Right lobe of liver (tissue), 6 donors: ENCODE measurements at regions not wholly inside any gene's neighbourhood (a gene's known extent, or its start where the extent isn't known, plus 50 kb on each side); places are given as distances from the start of the nearest gene placed in this dataset.
A peak's percentile ranks its signal among the peaks of the same experiment; 100 is the strongest.

ENCODE experiments used
- ATAC-seq, 4 donors: fragments of 200-7000 bp; cut with Tn5 transposase; one replicate each; pipeline ENCODE4 v1.9.1; 2020; ENCODE audit warnings: mild to moderate bottlenecking in 4 of 4, moderate library complexity in 4 of 4
- DNase-seq, 3 donors: peaks; one replicate each; pipeline ENCODE4 v3.0.0-alpha.2; 2020
- H3K27ac ChIP-seq, 3 donors: fragments of 200-600 bp; one replicate each; pipeline ENCODE4 v1.8.0; 2022
- H3K27me3 ChIP-seq, 2 donors: fragments of 200-600 bp; one replicate each; pipeline ENCODE4 v1.8.0; 2022
- H3K36me3 ChIP-seq, 4 donors: fragments of 200-600 bp; sonication (generic) in 1 of 4; one replicate each; pipeline versions ENCODE4 v1.5.1 to v1.8.0; 2017 to 2022; ENCODE audit warnings: control low read depth in 1 of 4
- H3K4me1 ChIP-seq, 4 donors: fragments of 200-600 bp; sonication (generic) in 1 of 4; one replicate each; pipeline versions ENCODE4 v1.5.1 to v1.8.0; 2017 to 2022; ENCODE audit warnings: control low read depth in 1 of 4
- H3K4me3 ChIP-seq, 3 donors: fragments of 200-600 bp; one replicate each; pipeline ENCODE4 v1.8.0; 2022
- H3K9me3 ChIP-seq, 4 donors: fragments of 200-600 bp; sonication (generic) in 1 of 4; one replicate each; pipeline versions ENCODE4 v1.5.1 to v1.8.0; 2017 to 2022; ENCODE audit warnings: control low read depth in 1 of 4
- POLR2A ChIP-seq: fragments of 450-650 bp; IDR thresholded peaks from one replicate; pipeline ENCODE4 v1.6.1; 2017; ENCODE audit warnings: antibody characterized with exemption, mild to moderate bottlenecking
- WGBS: methylation state at CpG from one replicate; pipeline ENCODE4 v1.1.6; 2018; ENCODE audit warnings: low coverage, low lambda C conversion rate; ENCODE audit not compliant: insufficient coverage; ENCODE audit errors: missing lambda C conversion rate; 5-methylcytosine and 5-hydroxymethylcytosine counted together
- intact Hi-C, 2 donors: fragments of 100-400 bp; cut with DNase I; formaldehyde crosslinking; loops; one replicate each; pipeline versions ENCODE4 v1.11.2 to v1.14.1; 2022
- TF ChIP-seq, protein P1 (sequence below), 4 donors: fragments of 200-600 bp in 3 of 4; fragments of 450-650 bp in 1 of 4; IDR thresholded peaks; one replicate each; pipeline versions ENCODE4 v1.5.1 to v1.8.0; 2016 to 2022; ENCODE audit warnings: antibody characterized with exemption in 4 of 4, mild to moderate bottlenecking in 2 of 4
- donor health status: DM: no; HTN: yes; CAD: no.
- donor health status: DM: no; HTN: no; CAD: no.
- donor health status: DM: no; HTN: no; CAD: no.
- donor health status: DM: no; HTN: yes; CAD: no.
- donor health status: DM: no; HTN: yes; CAD: no.

DNA sequence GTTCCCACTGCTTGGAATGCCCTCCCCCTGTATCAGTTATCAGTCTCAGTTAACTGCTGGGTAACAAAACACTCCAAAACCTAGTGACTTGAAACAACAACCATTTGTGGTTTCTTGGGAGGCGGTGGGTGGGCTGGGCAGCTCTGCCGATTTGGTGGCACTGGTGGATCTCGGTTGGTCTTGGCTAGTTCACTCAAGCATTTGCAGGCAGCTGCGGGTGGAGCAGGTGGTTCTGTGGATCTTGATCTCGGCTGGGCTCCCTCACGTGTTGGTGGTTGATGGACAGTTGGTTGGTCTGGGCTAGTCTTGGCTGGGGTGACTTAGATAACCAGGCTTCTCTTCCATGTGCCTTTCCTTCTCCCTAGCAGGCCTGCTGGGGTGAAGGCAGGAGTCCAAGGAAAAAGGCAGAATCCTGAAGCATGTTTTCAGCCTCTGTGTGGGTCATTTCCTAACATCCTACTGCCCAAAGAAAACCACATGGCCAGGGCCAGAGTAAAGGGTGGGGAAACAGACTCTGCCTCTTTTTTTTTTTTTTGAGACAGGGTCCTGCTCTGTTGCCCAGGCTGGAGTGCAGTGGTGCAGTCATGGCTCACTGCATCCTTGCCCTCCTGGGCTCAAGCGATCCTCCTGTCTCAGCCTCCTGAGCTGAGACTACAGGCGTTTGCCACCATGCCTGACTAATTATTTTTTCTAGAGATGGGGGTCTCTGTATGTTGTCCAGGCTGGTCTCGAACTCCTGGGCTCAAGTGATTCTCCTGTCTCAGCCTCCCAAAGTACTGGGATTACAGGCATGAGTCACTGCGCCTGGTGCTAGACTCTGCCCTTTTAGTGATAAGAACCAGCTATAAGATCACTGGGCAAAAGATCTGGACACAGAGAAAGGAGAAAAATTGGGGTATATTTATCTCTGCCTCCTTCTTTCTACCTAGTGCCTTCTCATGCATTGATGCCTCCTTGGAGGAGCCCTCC is 183.7 kb downstream of the RGS3 start:
- no peak for TF ChIP-seq POLR2A
- TF ChIP-seq, protein P1, sequence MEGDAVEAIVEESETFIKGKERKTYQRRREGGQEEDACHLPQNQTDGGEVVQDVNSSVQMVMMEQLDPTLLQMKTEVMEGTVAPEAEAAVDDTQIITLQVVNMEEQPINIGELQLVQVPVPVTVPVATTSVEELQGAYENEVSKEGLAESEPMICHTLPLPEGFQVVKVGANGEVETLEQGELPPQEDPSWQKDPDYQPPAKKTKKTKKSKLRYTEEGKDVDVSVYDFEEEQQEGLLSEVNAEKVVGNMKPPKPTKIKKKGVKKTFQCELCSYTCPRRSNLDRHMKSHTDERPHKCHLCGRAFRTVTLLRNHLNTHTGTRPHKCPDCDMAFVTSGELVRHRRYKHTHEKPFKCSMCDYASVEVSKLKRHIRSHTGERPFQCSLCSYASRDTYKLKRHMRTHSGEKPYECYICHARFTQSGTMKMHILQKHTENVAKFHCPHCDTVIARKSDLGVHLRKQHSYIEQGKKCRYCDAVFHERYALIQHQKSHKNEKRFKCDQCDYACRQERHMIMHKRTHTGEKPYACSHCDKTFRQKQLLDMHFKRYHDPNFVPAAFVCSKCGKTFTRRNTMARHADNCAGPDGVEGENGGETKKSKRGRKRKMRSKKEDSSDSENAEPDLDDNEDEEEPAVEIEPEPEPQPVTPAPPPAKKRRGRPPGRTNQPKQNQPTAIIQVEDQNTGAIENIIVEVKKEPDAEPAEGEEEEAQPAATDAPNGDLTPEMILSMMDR (IDR thresholded peaks at IDR 0.05) = no peak
- no peaks in the 10 kb centered on the region for H3K36me3 ChIP-seq
- H3K4me1 ChIP-seq = peaks cover 0 to 6% (median 3%) of the 10 kb centered on the region in 4 donors
- no peak overlapping the region for H3K27ac ChIP-seq
- no peaks in the 10 kb centered on the region for H3K9me3 ChIP-seq
- DNase-seq (peak in 1 of 3 donors; percentile 13), ATAC-seq (no peak)
- H3K27me3 ChIP-seq = no peaks in the 10 kb centered on the region
- no peak overlapping the region for H3K4me3 ChIP-seq
- WGBS = 83% methylated on average over 5 of the region's 10 CpGs
- intact Hi-C loops = no loop called here

DNA sequence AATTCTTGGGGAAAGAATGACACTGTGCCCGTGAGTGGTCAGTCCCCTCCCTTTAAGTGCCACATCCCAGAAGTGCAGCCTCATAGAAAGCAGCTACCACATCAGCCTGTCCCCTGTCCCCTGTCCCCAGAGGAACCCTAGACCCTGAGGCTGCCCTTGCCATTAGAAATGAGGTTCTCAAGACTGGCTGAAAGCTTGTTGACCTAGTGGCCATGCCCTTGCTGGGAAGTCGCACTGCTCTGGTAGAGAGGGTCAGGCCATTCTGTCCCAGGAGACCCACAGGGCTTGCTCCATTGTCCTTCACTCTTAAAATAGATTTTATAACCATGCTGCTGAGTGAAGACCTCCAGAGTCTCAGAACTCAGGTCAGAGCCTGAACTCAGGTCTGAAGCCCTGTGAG is 184.5 kb downstream of the RGS3 start:
- H3K4me3 ChIP-seq = no peak overlapping the region
- DNase-seq (no peak), ATAC-seq (no peak)
- H3K4me1 ChIP-seq = peaks cover 0 to 13% (median 5%) of the 10 kb centered on the region in 4 donors
- WGBS = 100% methylated on average over 1 of the region's 2 CpGs
- no peak for TF ChIP-seq POLR2A
- TF ChIP-seq, protein P1 (IDR thresholded peaks at IDR 0.05) = no peak
- H3K27ac ChIP-seq = no peak overlapping the region
- intact Hi-C loops = no loop called here
- no peaks in the 10 kb centered on the region for H3K27me3 ChIP-seq
- H3K36me3 ChIP-seq = no peaks in the 10 kb centered on the region
- H3K9me3 ChIP-seq = no peaks in the 10 kb centered on the region

DNA sequence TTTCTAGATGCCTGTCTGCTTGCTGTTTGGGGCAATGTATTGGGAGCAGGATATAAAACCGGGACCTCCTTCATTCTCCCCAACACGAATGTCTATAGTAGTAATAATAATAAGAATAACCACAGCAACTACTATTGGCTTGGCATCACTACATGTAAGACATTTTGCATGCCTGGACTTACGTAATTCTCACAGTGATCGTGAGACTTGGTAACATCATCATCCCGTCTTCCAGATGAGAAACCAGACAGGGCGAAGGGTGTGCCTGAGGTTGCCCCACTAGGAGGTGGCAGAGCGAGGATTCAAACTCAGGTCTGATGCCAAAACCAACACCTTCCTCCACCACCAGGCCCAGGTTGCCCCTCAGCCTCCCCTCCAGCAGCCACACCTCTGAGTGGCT is 185.1 kb downstream of the RGS3 start:
- no peak overlapping the region for H3K4me3 ChIP-seq
- WGBS = 78% methylated on average over 5 of the region's 7 CpGs
- DNase-seq (no peak), ATAC-seq (no peak)
- TF ChIP-seq, protein P1 (IDR thresholded peaks at IDR 0.05) = no peak
- TF ChIP-seq POLR2A = no peak
- peaks cover 0 to 17% (median 5%) of the 10 kb centered on the region in 4 donors for H3K4me1 ChIP-seq
- no peaks in the 10 kb centered on the region for H3K9me3 ChIP-seq
- no peaks in the 10 kb centered on the region for H3K27me3 ChIP-seq
- no peaks in the 10 kb centered on the region for H3K36me3 ChIP-seq
- intact Hi-C loops = no loop called here
- no peak overlapping the region for H3K27ac ChIP-seq

DNA sequence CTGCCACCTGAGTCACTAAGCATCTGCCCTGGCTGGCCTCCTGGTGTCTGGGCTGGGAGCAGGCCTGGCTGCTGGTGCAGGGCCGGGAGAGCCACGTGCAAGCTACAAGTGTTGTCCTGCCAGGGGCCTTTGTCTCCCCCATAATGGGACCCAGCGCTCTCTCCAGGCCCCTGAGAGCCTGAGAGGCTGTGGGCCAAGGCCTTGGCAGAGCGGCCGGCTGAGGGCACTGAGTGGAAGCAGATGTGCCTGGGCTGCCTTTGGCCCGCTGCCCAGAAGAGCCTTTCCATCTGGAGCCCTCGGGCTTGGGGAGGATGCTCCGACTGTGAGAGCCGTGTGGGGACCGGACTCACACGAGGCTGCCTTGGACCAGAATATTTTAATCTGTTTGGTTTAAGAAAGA is 185.5 kb downstream of the RGS3 start:
- TF ChIP-seq, protein P1 (IDR thresholded peaks at IDR 0.05) = no peak
- no peak for TF ChIP-seq POLR2A
- WGBS = no CpG with 5 or more reads among the region's 11 CpGs
- H3K27ac ChIP-seq = no peak overlapping the region
- H3K9me3 ChIP-seq = no peaks in the 10 kb centered on the region
- H3K27me3 ChIP-seq = no peaks in the 10 kb centered on the region
- no peaks in the 10 kb centered on the region for H3K36me3 ChIP-seq
- intact Hi-C loops = no loop called here
- peaks cover 0 to 18% (median 6%) of the 10 kb centered on the region in 4 donors for H3K4me1 ChIP-seq
- ATAC-seq (no peak), DNase-seq (peak in 1 of 3 donors; percentile 42)
- H3K4me3 ChIP-seq = no peak overlapping the region
